Gastroesophageal sphincter (tissue), 4 donors: ENCODE measurements at regions not wholly inside any gene's neighbourhood (a gene's known extent, or its start where the extent isn't known, plus 50 kb on each side); places are given as distances from the start of the nearest gene placed in this dataset.
A peak's percentile ranks its signal among the peaks of the same experiment; 100 is the strongest.

Experiments used
- ATAC-seq: fragments of 150-250 bp; one replicate; pipeline ENCODE4 v1.9.1; 2016; ENCODE audit warnings: mild to moderate bottlenecking, moderate library complexity
- H3K27ac ChIP-seq, 4 donors: fragments of 200-600 bp; sonication (generic) in 3 of 4; 1 replicate in 3 of 4; 2 replicates in 1 of 4; pipeline ENCODE4 v1.5.1; 2016 to 2019
- H3K27me3 ChIP-seq: fragments of 200-600 bp; sonication (generic); one replicate; pipeline ENCODE4 v1.5.1; 2019
- H3K36me3 ChIP-seq, 2 donors: fragments of 200-600 bp; sonication (generic); one replicate each; pipeline ENCODE4 v1.5.1; 2019; ENCODE audit warnings: control low read depth in 1 of 2
- H3K4me1 ChIP-seq, 3 donors: fragments of 200-600 bp; sonication (generic); 1 replicate in 2 of 3; 2 replicates in 1 of 3; pipeline ENCODE4 v1.5.1; 2016 to 2019; ENCODE audit warnings: control low read depth in 2 of 3
- H3K4me3 ChIP-seq, 2 donors: fragments of 200-600 bp; sonication (generic); one replicate each; pipeline ENCODE4 v1.5.1; 2019; ENCODE audit warnings: mild to moderate bottlenecking in 1 of 2, moderate library complexity in 1 of 2
- H3K9me3 ChIP-seq, 3 donors: fragments of 200-600 bp; sonication (generic); one replicate each; pipeline ENCODE4 v1.5.1; 2017 to 2019; ENCODE audit warnings: control low read depth in 2 of 3
- EP300 ChIP-seq: sonication (generic); formaldehyde crosslinking; IDR thresholded peaks from one replicate; pipeline ENCODE4 v1.6.1; 2017; ENCODE audit warnings: antibody characterized with exemption, mild to moderate bottlenecking
- POLR2A ChIP-seq, 2 donors: fragments of 450-650 bp; IDR thresholded peaks; one replicate each; pipeline ENCODE4 v1.6.1; 2017; ENCODE audit warnings: antibody characterized with exemption in 2 of 2, mild to moderate bottlenecking in 2 of 2, moderate library complexity in 1 of 2
- POLR2AphosphoS5 ChIP-seq: sonication (generic); formaldehyde crosslinking; IDR thresholded peaks from one replicate; pipeline ENCODE4 v1.6.1; 2017; ENCODE audit warnings: antibody characterized with exemption
- WGBS, 2 donors: methylation state at CpG; one replicate each; pipeline ENCODE4 v1.1.5; 2018; ENCODE audit warnings: low coverage in 1 of 2; 5-methylcytosine and 5-hydroxymethylcytosine counted together
- TF ChIP-seq, protein P1 (sequence below), 4 experiments: fragments of 200-600 bp in 2 of 4; fragments of 450-650 bp in 2 of 4; sonication (generic) in 1 of 4; IDR thresholded peaks; one replicate each; pipeline ENCODE4 v1.5.1; 2017 to 2019; ENCODE audit warnings: antibody characterized with exemption in 4 of 4, mild to moderate bottlenecking in 2 of 4, moderate library complexity in 2 of 4

DNA sequence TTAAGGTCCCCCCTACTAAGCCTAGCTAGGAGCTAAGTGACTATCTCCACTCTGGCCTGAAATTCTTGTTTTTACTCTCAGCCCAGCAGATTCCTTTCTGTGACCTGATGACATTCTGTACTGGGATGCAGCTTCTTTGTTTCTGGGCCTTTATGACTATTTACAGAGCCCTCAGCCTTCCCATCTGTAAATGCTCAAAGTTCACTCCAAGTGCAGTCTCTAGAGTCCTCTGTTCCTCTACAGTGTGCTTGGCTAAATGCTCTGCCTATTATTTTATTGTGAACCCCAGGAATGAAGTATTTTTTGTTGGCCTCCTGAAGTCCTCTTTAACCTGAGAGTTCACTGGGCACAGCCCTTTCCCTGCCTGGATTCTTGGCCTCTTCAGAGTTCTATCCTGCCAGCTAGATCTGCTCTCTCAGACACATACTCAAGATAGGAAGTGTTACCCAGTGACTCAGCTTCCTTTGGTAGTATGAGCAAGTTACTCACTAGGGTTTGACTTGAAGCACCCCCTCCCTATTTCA, 278.1 kb upstream of the P2RY1 start:
- no peaks in the 10 kb centered on the region for H3K36me3 ChIP-seq
- H3K4me3 ChIP-seq = no peak overlapping the region
- TF ChIP-seq POLR2AphosphoS5 (peak; percentile 4), EP300 (no peak)
- TF ChIP-seq, protein P1, sequence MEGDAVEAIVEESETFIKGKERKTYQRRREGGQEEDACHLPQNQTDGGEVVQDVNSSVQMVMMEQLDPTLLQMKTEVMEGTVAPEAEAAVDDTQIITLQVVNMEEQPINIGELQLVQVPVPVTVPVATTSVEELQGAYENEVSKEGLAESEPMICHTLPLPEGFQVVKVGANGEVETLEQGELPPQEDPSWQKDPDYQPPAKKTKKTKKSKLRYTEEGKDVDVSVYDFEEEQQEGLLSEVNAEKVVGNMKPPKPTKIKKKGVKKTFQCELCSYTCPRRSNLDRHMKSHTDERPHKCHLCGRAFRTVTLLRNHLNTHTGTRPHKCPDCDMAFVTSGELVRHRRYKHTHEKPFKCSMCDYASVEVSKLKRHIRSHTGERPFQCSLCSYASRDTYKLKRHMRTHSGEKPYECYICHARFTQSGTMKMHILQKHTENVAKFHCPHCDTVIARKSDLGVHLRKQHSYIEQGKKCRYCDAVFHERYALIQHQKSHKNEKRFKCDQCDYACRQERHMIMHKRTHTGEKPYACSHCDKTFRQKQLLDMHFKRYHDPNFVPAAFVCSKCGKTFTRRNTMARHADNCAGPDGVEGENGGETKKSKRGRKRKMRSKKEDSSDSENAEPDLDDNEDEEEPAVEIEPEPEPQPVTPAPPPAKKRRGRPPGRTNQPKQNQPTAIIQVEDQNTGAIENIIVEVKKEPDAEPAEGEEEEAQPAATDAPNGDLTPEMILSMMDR (IDR thresholded peaks at IDR 0.05) = no peak
- peak overlapping the region; percentile 39 to 59 (median 45) for H3K27ac ChIP-seq
- H3K27me3 ChIP-seq = no peaks in the 10 kb centered on the region
- peaks cover 0 to 28% (median 4%) of the 10 kb centered on the region in 3 donors for H3K4me1 ChIP-seq
- no peaks in the 10 kb centered on the region for H3K9me3 ChIP-seq
- ATAC-seq = peak; percentile 88

DNA sequence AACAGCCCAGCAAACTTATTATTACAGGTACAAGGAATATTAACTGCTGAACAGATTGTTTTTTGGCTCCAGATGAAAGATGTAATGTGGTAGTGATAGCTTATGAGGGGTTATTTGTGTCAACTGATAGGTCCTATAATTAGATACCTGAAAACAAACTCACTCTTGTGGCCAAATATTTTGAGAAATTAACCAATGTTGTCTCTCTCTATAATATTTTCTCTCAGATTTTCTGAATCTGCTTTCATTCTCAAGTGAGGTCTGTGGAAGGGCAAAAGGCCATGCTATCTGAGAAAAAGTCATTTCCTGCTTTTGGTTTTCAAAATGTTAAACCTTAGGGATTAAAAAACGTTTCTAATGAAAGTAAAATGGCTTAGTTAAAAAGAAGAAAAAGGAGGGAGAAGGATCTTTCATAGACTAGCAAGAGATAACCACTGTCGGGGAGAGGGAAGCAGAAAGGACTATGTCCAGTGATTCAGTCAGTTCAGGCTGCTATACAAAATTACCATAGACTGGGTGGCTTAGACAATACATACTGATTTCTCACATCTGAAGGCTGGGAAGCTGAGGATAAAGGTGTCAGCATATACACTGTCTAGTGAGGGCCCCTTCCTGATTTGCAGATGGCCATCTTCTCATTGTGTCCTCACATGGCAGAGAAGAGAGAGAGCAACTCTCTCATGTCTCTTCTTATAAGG, 277.5 kb upstream of the P2RY1 start:
- H3K4me3 ChIP-seq = no peak overlapping the region
- H3K9me3 ChIP-seq = no peaks in the 10 kb centered on the region
- no peak for ATAC-seq
- no peaks in the 10 kb centered on the region for H3K27me3 ChIP-seq
- TF ChIP-seq, protein P1 (IDR thresholded peaks at IDR 0.05) = no peak
- no peak for TF ChIP-seq POLR2AphosphoS5
- no peak for TF ChIP-seq EP300
- TF ChIP-seq POLR2A (IDR thresholded peaks at IDR 0.05) = no peak
- WGBS, 2 donors = 26 to 32% methylated on average over 2 of the region's 2 CpGs
- H3K27ac ChIP-seq = peak overlapping the region; percentile 39 to 59 (median 45)
- peaks cover 0 to 28% (median 4%) of the 10 kb centered on the region in 3 donors for H3K4me1 ChIP-seq
- no peaks in the 10 kb centered on the region for H3K36me3 ChIP-seq

DNA sequence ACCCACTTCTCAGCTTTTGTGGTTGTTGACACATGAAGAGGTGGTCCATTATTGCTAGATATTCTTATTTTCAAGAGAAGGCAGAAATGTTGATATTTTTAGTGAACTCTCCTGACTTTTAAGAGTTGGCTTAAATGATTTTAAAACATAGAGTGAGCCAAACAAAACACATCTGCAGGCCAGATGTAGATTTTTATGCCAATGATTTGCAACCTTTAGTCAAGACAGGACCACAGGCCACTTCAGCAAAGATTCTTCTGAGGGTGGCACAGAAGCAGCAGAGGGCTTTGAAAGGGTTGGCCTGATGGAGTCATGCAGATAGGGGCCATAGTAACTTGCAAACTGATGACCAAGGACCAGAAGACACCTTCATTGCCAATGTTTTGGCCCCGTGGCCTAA, 276.5 kb upstream of the P2RY1 start:
- H3K36me3 ChIP-seq = no peaks in the 10 kb centered on the region
- no peak for TF ChIP-seq EP300
- no peak for TF ChIP-seq POLR2A (IDR thresholded peaks at IDR 0.05)
- TF ChIP-seq, protein P1 (IDR thresholded peaks at IDR 0.05) = no peak
- TF ChIP-seq POLR2AphosphoS5 = no peak
- WGBS, 2 donors = 78 to 100% methylated on average over 1 of the region's 1 CpG
- ATAC-seq = no peak
- H3K4me3 ChIP-seq = no peak overlapping the region
- H3K27me3 ChIP-seq = no peaks in the 10 kb centered on the region
- peaks cover 0 to 28% (median 4%) of the 10 kb centered on the region in 3 donors for H3K4me1 ChIP-seq
- peak overlapping the region in 2 of 4 donors; percentile 31 to 59 for H3K27ac ChIP-seq
- H3K9me3 ChIP-seq = no peaks in the 10 kb centered on the region

DNA sequence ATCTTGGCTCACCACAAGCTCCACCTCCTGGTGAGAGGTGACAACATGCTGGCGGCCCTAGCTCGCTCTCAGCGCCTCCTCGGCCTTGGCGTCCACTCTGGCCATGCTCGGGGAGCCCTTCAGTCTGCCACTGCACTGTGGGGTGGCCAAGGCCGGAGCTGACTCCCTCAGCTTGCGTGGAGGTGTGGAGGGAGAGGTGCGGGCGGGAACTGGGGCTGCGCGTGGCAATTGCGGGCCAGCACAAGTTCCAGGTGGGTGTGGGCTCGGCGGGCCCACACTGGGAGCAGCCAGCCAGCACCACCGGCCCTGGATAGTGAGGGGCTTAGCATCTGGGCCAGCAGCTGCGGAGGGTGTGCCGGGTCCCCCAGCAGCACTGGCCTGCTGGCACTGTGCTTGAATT, 275.7 kb upstream of the P2RY1 start:
- Histone ChIP-seq H3K36me3 (no peaks in the 10 kb centered on the region), H3K4me3 (no peak overlapping the region), H3K9me3 (no peaks in the 10 kb centered on the region), H3K4me1 (peaks cover 0 to 28% (median 4%) of the 10 kb centered on the region in 3 donors), H3K27me3 (no peaks in the 10 kb centered on the region), H3K27ac (no peak overlapping the region)
- WGBS, 2 donors = 95 to 100% methylated on average over 1 to 4 of the region's 18 CpGs
- TF ChIP-seq, protein P1 (IDR thresholded peaks at IDR 0.05) = no peak
- TF ChIP-seq POLR2AphosphoS5 (no peak), POLR2A (IDR thresholded peaks at IDR 0.05) (no peak), EP300 (no peak)
- ATAC-seq = no peak

DNA sequence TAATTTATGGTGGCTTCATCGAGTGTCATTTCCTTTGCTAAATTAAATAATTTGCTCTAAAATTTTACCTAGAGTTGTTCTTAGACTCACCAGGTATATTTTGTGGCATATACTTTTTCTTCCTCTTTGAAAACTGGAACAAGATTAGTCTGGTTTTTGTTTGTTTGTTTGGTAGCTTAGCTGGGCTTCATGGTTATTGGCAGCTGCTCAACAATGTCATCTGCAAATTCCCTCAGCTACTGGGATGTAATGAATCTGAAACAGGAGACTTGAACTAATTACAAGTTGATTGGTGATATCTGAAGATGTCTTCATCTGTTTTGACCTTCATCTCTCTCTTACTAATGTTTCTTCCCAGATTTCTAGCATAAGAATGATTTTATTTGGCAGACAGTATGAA, 270.5 kb upstream of the P2RY1 start:
- ATAC-seq = no peak
- H3K36me3 ChIP-seq = no peaks in the 10 kb centered on the region
- H3K4me3 ChIP-seq = no peak overlapping the region
- H3K27me3 ChIP-seq = no peaks in the 10 kb centered on the region
- no peak overlapping the region for H3K27ac ChIP-seq
- no peaks in the 10 kb centered on the region for H3K9me3 ChIP-seq
- WGBS, 2 donors = 90 to 100% methylated on average over 1 of the region's 1 CpG
- no peaks in the 10 kb centered on the region for H3K4me1 ChIP-seq
- TF ChIP-seq, protein P1 (IDR thresholded peaks at IDR 0.05) = no peak
- TF ChIP-seq EP300 = no peak
- no peak for TF ChIP-seq POLR2AphosphoS5
- TF ChIP-seq POLR2A (IDR thresholded peaks at IDR 0.05) = no peak
